Endothelial cell of umbilical vein (primary cell): ENCODE measurements at regions not wholly inside any gene's neighbourhood (a gene's known extent, or its start where the extent isn't known, plus 50 kb on each side); places are given as distances from the start of the nearest gene placed in this dataset.
A peak's percentile ranks its signal among the peaks of the same experiment; 100 is the strongest.

ENCODE experiments used
- BruUV-seq: library from RNA; stranded (reverse); fragments of 400-500 nt; replicated peaks from 2 replicates; lab custom pipeline; 2021; lab: Mats Ljungman, UMichigan
- CTCF ChIA-PET: fragments of 300-600, 350-600 bp; sonication (Branson Sonifier 250); formaldehyde crosslinking; loops from one replicate; lab custom pipeline; 2021; ENCODE audit warnings: antibody characterized with exemption, inconsistent platforms; lab: Charles Lee
- POLR2A ChIA-PET: fragments of 300-600, 350-600 bp; sonication (Branson Sonifier 250); formaldehyde crosslinking; loops from one replicate; lab custom pipeline; 2021; ENCODE audit warnings: antibody characterized with exemption, inconsistent platforms; lab: Charles Lee
- DNase-seq: peaks from one replicate; pipeline ENCODE4 v3.0.0-alpha.2; 2011; ENCODE audit warnings: low read depth, low spot score
- FAIRE-seq: peaks from 2 replicates; lab custom pipeline; 2011; peaks lifted over from hg19 to GRCh38; lab: Jason Lieb, UNC
- H2AFZ ChIP-seq: 2 replicates; pipeline ENCODE4 v1.6.0; 2012; ENCODE audit warnings: low read depth, low read length, control low read depth, inconsistent platforms
- H3K27ac ChIP-seq: 2 replicates; pipeline ENCODE4 v1.5.1; 2011; ENCODE audit warnings: low read depth, mild to moderate bottlenecking, control low read depth, low read length, moderate library complexity; ENCODE audit not compliant: insufficient read depth
- H3K27me3 ChIP-seq, 2 experiments: 2 replicates each; pipeline versions ENCODE4 v1.6.0 to v1.6.1; 2011; ENCODE audit warnings: low read length in 2 of 2, mixed read lengths in 1 of 2; ENCODE audit not compliant: control insufficient read depth in 2 of 2, insufficient read depth in 2 of 2
- H3K36me3 ChIP-seq, 2 experiments: 2 replicates in 1 of 2; 3 replicates in 1 of 2; pipeline ENCODE4 v1.5.1; 2011; ENCODE audit warnings: low read length in 2 of 2, mild to moderate bottlenecking in 1 of 2, moderate library complexity in 1 of 2; ENCODE audit not compliant: control insufficient read depth in 2 of 2, insufficient read depth in 2 of 2; ENCODE audit errors: extremely low read depth in 1 of 2
- H3K4me1 ChIP-seq: 3 replicates; pipeline ENCODE4 v1.5.1; 2011; ENCODE audit warnings: mild to moderate bottlenecking, low read length; ENCODE audit not compliant: control insufficient read depth, insufficient read depth; ENCODE audit errors: extremely low read depth
- H3K4me2 ChIP-seq: 2 replicates; pipeline ENCODE4 v1.6.1; 2011; ENCODE audit warnings: low read length, control low read depth, mixed read lengths; ENCODE audit not compliant: insufficient read depth
- H3K4me3 ChIP-seq, 3 experiments: fragments of 200-600 bp in 1 of 3; sonication (generic), shearing (Covaris generic) in 1 of 3; replicated peaks in 1 of 3; 2 replicates each; pipeline ENCODE4 v1.5.1; 2011 to 2016; ENCODE audit warnings: control low read depth in 3 of 3, low read length in 3 of 3, mild to moderate bottlenecking in 2 of 3, inconsistent platforms in 1 of 3, low read depth in 1 of 3, moderate library complexity in 1 of 3; ENCODE audit not compliant: insufficient read depth in 1 of 3
- H3K79me2 ChIP-seq: 2 replicates; pipeline ENCODE4 v1.6.0; 2012; ENCODE audit warnings: low read length, inconsistent platforms; ENCODE audit not compliant: control insufficient read depth, insufficient read depth
- H3K9ac ChIP-seq: replicated peaks from 2 replicates; pipeline ENCODE3; 2011; ENCODE audit warnings: low read length, control low read depth; ENCODE audit not compliant: insufficient read depth; ENCODE audit errors: extremely low read depth
- H3K9me1 ChIP-seq: replicated peaks from 3 replicates; pipeline ENCODE4 v1.6.0; 2011; ENCODE audit warnings: mild to moderate bottlenecking, low read length; ENCODE audit not compliant: control insufficient read depth, insufficient read depth; ENCODE audit errors: extremely low read depth
- H3K9me3 ChIP-seq: replicated peaks from 2 replicates; pipeline ENCODE4 v1.5.1; 2012; ENCODE audit warnings: low read length, inconsistent platforms; ENCODE audit not compliant: control insufficient read depth, insufficient read depth
- H4K20me1 ChIP-seq: replicated peaks from 2 replicates; pipeline ENCODE3; 2011; ENCODE audit warnings: mild to moderate bottlenecking, low read length; ENCODE audit not compliant: control insufficient read depth, insufficient read depth; ENCODE audit errors: extremely low read depth
- EZH2 ChIP-seq: IDR thresholded peaks from 2 replicates; pipeline ENCODE4 v1.6.1; 2012; ENCODE audit warnings: borderline replicate concordance, low read depth, mild to moderate bottlenecking, moderate library complexity, low read length, inconsistent platforms; ENCODE audit not compliant: severe bottlenecking
- FOS ChIP-seq: IDR thresholded peaks from 2 replicates; pipeline ENCODE4 v1.6.1; 2011; ENCODE audit warnings: mild to moderate bottlenecking, low read length, moderate library complexity, borderline replicate concordance; ENCODE audit not compliant: insufficient read depth
- JUN ChIP-seq: IDR thresholded peaks from 2 replicates; pipeline ENCODE4 v1.6.1; 2011; ENCODE audit warnings: borderline replicate concordance, low read depth; ENCODE audit not compliant: insufficient read length, insufficient read depth
- dilution Hi-C: fragments of 300-500 bp; cut with MboI; formaldehyde crosslinking; loops from one replicate; pipeline ENCODE4 v1.15.0; 2019; ENCODE audit warnings: low sequenced_read_pairs; ENCODE audit not compliant: extremely low pct_ligation_motif_present
- intact Hi-C: fragments of 100-400 bp; cut with micrococcal nuclease; formaldehyde crosslinking; loops from one replicate; pipeline ENCODE4 v1.10.0; 2022
- TF ChIP-seq, protein P1 (sequence below): IDR thresholded peaks from 2 replicates; pipeline ENCODE4 v1.6.1; 2011; ENCODE audit not compliant: insufficient read depth, insufficient read length

DNA sequence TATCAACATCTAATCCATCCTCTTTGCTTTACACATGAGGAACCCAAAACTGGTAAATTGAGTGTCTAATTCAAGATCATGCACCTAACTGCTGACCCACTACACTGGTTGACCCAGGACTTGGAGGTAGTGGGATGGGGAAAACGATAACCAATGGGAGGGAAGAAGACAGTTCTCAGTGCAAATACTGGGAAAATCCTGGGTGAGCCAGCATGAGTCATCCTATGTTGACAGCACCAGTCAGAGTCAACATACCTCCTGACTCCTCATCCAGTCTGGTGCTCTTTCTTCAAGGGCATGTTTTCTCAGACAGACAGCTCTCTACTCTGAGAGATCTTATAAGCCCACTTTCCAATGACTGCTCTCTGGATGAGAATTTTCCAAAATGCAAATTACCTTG lies 232.8 kb upstream of the PTGER4 start:
- CTCF ChIA-PET, result no interaction called here
- TF ChIP-seq JUN, result peak; percentile 42
- TF ChIP-seq EZH2, result no peak
- TF ChIP-seq FOS, result peak; percentile 66
- TF ChIP-seq, protein P1, sequence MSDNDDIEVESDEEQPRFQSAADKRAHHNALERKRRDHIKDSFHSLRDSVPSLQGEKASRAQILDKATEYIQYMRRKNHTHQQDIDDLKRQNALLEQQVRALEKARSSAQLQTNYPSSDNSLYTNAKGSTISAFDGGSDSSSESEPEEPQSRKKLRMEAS, result no peak
- H3K36me3 ChIP-seq, result no peaks in the 10 kb centered on the region
- BruUV-seq, result no TSS peak
- H2AFZ ChIP-seq, result no peak overlapping the region
- no peaks in the 10 kb centered on the region for H3K9me1 ChIP-seq
- H4K20me1 ChIP-seq, result no peaks in the 10 kb centered on the region
- no peaks in the 10 kb centered on the region for H3K79me2 ChIP-seq
- H3K27ac ChIP-seq, result no peak overlapping the region
- no peak overlapping the region for H3K4me3 ChIP-seq
- DNase-seq (peak; percentile 48), FAIRE-seq (peak; percentile 37)
- intact Hi-C loops, result no loop called here
- dilution Hi-C loops, result no loop called here
- no peaks in the 10 kb centered on the region for H3K27me3 ChIP-seq
- no peak overlapping the region for H3K9ac ChIP-seq
- H3K4me1 ChIP-seq, result no peaks in the 10 kb centered on the region
- no peak overlapping the region for H3K4me2 ChIP-seq
- POLR2A ChIA-PET, result no interaction called here
- no peaks in the 10 kb centered on the region for H3K9me3 ChIP-seq

DNA sequence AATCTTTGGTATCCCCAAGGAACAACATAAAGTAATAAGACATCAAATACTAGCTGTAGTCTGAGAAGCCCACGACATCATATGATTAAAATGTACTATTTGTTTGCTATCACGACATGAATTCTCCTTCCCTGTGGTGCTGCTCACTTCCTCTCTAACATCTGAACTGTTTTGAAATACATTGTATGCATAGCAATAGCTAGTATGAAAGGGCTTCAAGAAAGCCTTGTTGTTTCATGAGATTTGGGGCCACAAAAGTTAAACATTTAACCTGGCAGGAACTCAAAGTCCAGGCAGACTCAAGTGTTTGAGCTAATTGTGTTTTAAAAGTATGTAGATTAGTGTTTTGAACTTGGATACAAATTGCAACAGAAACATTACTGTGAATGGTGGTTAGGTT lies 237.4 kb upstream of the PTGER4 start:
- no peaks in the 10 kb centered on the region for H3K9me3 ChIP-seq
- dilution Hi-C loops (no loop called here), intact Hi-C loops (no loop called here)
- H3K27me3 ChIP-seq, result no peaks in the 10 kb centered on the region
- no peak for TF ChIP-seq JUN
- FAIRE-seq (no peak), DNase-seq (no peak)
- no peaks in the 10 kb centered on the region for H3K79me2 ChIP-seq
- no peaks in the 10 kb centered on the region for H3K9me1 ChIP-seq
- ChIA-PET CTCF (interaction anchor here (1.4 kb wide), 1 partner anchor 12 kb away, joined by 4 read pairs; no protein-coding TSS in a partner anchor), POLR2A (no interaction called here)
- H3K9ac ChIP-seq, result no peak overlapping the region
- no peak overlapping the region for H3K27ac ChIP-seq
- no peak overlapping the region for H3K4me2 ChIP-seq
- H4K20me1 ChIP-seq, result no peaks in the 10 kb centered on the region
- H3K4me1 ChIP-seq, result no peaks in the 10 kb centered on the region
- no peak overlapping the region for H3K4me3 ChIP-seq
- BruUV-seq, result no TSS peak
- no peaks in the 10 kb centered on the region for H3K36me3 ChIP-seq
- H2AFZ ChIP-seq, result no peak overlapping the region
